GM18873 (cell line): ENCODE measurements at regions not wholly inside any gene's neighbourhood (a gene's known extent, or its start where the extent isn't known, plus 50 kb on each side); places are given as distances from the start of the nearest gene placed in this dataset.

ENCODE experiments used
- ATAC-seq: cut with Tn5 transposase; IDR thresholded peaks from one replicate; pipeline ENCODE4 v1.9.1; 2021; ENCODE audit warnings: mild to moderate bottlenecking, moderate library complexity, moderate number of reproducible peaks; ENCODE audit not compliant: unreplicated experiment, low FRiP score

DNA sequence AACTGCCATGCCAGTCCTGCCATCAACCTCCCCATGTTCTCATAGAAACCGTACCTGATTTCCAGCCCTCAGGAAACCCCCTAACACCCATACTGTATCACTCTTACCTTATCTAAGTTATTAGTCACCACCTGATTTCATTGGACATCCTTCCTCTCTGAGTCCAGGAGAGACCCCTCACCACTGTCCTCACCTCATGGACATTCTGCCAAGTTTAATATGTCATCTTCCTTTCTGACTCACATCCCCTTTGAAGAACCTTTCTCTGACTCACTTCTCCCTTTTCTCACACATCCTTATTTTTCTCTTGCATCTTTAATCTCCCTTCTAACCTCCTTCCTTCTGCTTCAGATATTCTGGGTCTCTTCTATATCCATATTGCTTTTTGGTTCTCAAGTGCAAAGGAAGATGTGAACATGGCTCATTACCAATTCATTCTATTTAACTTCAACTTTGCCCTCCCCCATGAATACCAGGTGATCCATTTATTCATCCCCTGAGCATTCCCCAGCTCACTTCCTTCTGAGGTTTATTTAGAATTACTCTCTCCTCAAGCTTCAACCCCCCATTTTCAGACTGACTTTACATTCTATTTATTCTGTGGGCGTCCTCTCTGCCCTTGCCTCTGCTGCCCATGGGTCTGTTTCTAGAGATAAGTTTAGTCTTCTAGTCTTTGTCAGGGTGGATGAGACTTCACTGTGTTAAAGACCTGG lies 206.8 kb upstream of the ESRRG start:
- ATAC-seq: no peak

DNA sequence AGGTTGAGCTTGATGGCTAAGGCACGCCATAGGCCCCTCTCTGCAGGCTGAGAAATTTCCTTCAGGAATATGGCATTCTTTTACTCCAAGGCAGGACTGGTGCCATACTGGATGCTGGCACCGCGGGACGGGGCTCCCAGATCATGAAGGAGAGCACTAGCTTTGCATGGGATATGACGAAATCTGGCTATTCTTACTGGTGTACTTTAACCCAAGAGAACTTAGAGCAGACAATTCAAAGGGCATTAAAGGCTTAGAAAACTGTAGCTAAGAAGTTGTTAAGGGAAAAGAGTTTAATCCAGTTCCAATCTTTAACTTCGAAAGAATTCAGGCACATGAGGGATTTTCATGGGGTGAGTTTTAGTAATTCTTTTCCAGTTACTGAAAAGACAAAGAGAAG lies 204.4 kb upstream of the ESRRG start:
- no peak for ATAC-seq

DNA sequence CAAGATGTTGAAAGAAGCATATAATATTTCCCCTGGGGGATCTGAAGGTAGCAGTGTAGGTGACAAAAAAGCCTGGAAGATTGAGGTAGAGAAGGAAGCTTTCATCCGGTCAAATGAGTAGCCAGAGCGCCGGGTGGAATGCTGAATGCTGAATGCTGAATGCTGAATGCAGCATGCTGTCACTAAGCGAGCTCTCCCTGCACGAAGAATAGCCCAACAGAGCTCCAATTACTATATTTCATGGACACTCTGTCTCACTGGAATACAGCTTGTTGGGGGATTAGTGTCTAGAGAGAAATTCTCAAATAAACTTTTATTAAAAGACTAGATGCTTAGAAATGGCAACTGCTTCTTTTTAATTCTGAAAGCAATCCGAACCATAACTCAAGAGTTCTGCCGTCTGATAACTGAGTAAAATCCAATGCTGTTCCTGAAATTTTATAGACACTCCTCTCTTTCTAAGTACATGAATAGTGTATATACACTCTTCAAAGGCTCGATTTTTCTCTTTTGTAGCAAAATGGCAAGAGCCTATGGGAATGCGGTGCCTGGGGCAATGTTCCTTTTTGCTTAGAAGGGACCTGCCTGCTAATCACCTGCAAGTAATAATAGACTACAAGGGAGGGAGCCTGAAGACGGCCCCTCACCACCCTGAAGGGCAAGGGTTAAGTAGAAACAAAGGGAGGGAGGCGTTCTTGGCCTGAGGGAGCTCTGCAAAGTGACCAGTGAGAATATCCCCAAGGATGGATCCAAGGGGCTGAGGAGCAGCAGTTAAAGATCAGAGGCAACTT lies 203.7 kb upstream of the ESRRG start:
- ATAC-seq: no peak

DNA sequence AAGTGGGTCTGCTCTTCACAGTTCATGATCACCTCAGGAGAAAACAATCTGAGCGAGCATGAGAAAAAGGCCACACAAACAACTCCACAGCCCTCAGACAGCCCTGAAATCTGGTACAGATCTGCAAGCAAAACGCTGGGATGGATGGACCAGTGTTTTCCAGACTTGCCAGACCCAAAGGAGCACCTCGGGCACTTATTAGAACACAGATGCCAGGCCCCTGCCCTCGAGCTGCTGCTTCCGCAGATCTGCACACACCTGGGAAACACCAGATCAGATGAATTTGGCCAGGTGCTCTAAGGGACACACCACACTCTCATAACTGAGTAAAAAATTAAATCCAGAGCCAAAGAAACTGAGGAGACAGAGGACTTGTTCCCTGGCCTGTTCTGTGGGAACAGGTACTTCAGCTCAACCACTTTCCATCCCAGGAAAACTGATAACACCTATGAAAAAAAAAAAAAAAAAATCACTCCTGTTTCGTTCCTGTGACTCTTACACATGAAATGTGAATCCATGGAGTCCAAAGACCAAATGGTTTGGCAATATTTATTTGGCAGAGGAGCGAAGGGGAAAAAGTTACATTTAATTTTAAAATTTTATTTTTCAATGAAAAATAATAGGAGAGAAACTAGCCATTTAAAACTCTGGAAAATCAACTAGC lies 202.9 kb upstream of the ESRRG start:
- no peak for ATAC-seq

DNA sequence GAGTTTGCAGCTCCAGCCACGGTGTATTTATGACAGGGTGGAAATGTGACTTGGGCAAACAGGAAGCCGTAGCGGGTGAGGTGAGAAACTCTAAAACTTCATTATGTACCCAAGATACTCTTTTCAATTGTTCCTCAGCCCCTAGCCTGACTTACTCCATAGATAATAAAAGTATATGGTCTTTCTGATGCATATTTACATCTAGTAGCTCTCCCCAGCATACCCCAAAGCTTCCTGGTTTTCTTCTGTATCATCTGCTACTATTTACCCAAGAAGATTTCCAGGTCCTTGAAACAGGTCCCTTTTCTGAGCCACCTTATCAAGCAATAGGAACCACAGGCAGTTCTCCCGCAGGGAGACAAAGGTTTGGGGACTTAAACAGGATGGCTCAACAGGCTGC lies 201.5 kb upstream of the ESRRG start:
- ATAC-seq: no peak

DNA sequence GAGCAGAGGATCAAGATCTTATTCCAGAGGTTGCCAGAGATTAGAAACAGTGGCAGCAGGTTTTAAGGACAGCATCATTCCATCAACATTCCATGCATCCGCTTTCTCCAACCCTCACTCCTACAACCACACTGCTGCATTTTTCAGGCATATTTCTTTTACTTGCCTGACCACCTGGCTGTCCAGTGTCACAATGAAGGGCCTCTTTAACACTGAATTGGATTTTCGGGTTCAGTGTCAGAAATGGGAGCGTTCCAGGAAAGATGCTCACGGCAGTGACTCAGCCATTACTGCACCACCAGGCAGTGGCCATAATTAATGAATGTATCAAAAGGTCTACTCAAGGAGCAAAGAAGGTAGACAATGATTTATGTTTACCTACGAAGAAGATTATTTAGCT lies 200.4 kb upstream of the ESRRG start:
- no peak for ATAC-seq

DNA sequence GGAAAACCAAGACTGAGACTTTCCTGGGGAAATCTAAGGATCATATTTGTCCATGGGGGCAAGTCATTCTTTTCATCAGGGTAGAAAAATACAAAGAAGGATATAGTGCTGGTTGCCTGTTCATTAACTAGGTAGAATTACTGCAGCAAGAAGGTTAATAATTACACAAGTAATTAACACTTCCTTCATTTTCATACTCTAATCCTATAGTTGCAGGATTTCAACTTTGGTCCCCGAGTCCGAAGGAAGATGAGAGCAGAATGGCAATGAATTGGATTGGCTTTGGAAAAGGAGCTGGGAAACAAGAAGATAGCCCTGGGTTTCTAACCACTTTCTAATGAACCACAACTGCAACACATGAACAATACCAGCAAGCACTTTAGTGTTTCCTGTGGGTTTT lies 199.2 kb upstream of the ESRRG start:
- no peak for ATAC-seq

DNA sequence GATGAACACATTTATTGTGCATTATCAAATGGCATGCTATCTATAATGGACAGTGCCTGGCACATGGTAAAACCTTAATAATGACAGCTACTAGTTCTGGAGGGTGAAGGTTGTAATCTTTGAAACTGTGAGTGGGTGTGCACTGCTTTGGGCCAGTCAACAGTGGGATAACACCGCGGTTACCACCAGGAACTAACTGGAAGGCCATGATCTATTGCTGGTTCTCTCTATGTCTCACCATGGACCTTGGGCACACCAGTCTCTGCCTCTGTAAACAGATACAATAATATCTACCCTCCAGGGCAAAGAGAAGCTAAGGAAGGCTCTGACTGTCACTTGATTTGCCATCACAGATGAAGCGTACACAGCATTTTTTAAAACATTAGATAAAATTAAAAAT lies 198.6 kb upstream of the ESRRG start:
- ATAC-seq: no peak

DNA sequence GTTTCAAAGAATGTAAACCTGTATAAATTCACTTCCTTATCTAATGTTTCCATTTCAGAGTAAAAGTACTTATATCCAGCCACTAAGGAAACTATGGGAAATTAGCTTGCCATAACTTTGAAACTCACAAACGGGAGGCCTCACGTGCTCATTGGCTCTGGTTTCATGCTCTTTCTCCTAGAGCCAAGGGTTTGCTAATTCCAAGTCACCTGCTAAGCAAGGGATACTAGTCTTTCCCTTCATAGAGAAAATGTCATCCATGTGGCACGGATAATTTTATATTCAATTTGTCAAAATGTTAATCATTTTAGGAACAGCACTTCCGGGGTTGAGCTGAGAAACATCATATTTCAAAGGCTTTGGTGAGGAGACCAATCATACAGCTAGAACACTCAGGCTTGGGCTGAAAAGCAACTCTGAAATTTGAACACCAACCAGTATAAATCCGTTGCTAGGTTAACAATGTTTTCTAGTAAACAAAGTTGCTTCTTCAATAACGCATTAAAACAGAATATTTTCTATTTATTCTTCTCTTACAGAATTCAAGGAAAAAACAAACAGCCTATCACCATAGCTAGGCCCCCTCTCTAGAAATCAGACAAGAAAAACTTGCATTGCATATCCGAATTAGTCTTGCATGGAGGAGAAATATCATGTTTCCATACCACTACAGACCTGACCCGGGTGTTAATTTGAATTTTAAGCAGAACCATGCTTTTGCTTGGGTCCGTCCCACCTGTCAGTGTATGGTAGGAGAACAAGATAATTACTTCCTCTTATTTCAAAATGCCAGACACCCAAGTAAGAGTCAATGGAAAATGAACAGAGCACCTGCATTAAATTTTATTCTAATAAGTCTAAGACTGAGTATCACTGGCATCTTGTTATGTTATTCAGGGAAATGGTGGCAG lies 196.1 kb upstream of the ESRRG start:
- ATAC-seq: no peak

DNA sequence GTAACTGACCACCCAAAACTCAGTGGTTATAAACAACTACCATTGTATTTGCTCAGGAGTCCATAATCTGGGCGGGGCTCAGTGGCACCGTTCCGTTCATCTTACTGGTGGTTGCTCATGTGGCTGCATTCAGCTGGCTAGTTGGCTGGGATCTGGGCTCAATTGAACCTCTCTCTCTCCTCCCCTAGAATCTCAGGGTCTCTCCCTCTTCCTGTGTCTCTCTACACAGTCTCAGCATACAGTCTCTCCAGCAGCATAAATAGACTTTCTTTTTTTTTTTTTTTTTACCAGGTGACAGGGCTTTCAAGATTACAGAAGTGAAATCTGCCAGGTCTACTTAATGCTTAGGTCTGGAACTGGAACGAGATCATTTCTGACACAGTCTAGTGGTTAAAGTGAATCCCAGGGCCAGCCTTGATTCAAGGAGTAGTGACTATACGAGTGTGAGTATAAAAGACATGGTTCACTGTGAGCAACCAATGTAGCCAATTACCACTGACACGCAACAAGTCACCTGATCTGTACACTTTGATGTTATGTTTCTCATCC lies 193.7 kb upstream of the ESRRG start:
- ATAC-seq: no peak

DNA sequence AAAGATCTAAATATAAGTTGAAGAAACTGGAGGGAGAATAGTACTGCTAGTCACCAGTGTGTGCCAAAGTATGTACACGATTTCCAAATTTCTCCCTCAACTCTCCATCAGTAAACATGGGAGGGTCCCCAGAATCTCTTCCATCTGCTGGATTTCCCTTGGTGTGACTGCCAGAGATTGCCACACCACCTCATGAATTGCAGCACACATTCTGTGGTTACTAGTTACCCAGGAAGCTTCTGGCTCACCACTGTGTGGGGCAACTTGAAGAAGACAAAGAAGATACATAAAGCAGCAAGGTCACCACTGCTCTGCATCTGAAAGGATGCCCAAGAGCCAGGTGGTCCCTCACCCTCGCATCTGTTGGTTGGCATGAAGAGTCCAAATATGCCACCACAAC lies 191.7 kb upstream of the ESRRG start:
- ATAC-seq: no peak

DNA sequence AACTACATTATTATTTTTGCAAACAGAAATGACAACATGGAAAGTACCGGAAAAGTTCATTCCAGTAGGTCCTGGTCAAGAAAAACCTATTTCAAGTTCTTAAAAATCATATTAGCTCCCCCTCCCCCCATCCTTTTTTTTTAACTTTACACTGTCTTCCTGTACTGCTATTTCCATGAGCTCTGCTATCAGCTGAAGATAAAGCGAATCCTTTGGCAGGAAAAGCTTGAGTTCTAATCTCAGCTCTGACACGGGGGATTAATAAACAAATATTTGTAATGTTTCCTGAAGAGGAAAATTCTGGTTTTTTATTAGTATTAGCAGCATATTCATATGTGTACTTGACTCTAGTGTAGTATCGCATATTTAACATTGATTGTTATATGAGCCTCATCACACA lies 190.7 kb upstream of the ESRRG start:
- no peak for ATAC-seq

DNA sequence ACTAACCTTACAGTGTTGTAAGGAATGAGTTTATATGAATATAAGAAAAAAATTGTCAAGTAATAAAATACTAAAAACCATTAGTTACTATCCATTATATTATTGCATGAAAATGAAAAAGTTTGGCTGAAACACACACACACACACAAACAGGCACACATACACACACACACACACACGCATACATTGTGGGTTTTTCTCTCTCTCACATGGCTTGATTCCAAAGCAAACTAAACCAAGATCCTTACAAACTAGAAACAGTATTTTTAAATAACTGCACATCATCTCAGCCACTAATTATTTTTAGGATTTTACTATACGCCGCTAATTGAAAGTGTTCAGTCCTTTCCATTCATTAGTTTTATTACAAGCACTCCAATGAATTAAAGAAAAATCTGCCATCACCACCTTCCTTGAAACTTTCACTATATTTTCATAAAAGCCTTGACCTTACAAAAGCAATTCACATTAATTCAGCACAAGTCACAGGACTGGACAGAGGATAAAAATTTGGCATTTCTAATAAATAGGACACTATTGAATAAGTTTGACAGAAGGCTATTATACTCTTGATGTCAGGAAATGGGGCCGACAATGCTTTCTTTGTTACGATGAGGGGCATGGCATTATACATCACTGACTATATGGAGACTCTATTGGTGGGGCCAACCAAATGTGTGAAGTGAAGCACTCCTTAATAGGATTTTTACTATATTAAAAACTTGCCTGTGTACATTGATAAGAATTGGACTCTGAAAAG lies 187.0 kb upstream of the ESRRG start:
- no peak for ATAC-seq

DNA sequence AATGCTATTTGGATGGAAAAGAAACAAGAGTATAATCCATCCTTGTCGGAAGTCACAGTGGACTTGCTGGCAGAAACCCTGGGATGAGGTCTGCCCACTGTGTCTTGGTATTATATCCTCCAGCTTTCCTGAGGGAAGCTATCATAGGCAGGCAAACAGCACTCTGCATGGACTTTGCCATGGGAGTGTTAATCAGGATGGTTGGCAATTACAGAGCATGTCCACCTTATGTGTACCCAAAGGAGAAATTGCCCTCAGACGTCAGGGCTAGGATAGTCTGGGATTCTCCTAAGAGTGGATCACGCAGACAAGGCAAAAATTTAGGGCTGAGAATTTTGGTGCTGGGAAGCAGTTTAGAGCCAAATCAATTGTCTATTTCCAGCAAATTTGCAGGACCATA lies 184.9 kb upstream of the ESRRG start:
- no peak for ATAC-seq

DNA sequence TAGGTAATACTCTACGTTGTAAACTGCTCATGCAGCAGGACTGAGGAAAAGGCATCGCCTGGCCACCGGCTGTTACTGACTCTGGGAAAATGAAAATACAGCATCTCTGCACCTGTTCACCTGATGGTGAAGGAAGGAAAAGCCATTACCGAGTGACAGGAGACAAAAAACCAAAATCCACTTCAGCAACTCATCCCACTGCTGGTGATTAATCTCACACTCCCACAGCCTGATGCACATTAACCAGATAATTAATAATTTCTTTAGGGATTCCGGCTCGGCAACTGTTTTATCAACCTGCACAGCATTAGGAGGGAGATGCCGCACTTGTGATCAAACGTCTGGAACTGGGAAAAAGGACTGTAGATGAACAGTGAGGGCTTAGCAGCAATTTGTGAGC lies 183.9 kb upstream of the ESRRG start:
- ATAC-seq: no peak

DNA sequence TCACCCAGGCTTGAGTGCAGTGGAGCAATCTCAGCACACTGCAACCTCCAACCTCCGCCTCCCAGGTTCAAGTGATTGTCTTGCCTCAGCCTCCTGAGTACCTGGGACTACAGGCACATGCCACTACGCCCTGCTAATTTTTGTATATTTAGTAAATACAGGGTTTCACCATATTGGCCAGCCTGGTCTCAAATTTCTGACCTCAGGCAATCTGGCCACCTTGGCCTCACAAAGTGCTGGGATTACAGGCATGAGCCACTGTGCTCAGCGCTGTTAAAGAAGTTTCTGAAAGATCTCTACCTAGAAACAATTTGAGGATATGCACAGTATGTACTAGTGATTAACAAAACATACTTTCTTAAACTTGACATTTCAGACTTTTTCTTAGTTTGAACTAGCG lies 182.6 kb upstream of the ESRRG start:
- no peak for ATAC-seq

DNA sequence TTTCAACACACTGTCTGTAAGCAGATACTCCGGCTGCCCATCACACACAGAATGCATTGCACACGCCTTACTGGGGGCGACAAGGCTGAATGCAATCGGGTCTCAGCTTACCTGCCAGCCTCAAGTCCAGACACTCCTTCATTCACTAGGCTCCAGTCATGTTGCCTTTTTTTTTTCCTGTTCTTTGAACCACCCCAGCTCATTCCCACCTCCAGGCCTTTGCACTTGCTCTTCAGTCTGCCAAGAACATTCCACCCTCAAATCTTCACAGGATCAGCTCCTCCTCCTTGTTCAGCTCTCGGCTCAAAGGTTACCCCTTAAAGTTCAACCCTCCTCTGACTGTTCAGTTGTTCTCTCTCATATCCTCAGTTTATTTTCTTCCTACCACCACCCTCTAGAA lies 181.9 kb upstream of the ESRRG start:
- ATAC-seq: no peak

DNA sequence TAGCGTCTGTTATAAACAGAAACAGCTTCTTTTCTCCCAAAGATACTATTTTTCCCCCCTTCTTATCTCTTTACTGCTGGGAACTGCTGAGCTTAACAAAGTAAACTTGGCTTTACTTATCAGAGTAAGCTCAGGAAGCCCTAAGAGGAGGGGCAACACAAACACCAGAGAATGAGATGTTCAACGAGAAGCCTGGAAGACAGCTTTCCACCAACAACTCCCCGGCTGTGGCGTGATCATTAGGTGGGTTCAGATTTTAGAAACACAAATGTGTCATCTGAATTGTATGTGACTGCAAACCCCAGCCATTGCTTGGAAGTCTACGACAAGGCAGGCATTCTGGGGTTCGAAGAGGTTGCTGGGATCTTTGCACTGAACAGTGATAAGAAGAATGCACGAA lies 181.2 kb upstream of the ESRRG start:
- ATAC-seq: no peak

DNA sequence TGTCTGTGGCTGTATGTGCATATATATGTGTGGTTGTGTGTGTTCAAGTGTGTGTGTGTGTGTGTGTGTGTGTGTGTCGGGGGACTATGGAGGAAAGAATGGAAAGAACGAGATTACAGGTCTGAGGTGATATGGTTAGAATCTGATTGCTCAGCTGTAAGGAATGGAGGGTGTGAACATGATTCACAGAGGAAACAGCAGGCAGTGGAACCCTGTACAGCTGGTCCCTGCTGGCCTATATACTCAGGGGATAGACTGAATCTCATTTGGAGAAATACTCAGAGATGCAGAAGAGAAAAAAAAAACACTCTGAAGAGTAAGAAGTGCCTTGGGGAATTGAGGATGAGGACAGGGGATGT lies 180.1 kb upstream of the ESRRG start:
- no peak for ATAC-seq
